ENCODE measurements at regions not wholly inside any gene's neighbourhood (a gene's known extent, or its start where the extent isn't known, plus 50 kb on each side); places are given as distances from the start of the nearest gene placed in this dataset.

- TF ChIP-seq POLR2A (IDR thresholded peaks at IDR 0.05) (no peak), CTCF (IDR thresholded peaks at IDR 0.05) (no peak), POLR2AphosphoS5 (IDR thresholded peaks at IDR 0.05) (no peak), EP300 (IDR thresholded peaks at IDR 0.05; ENCODE audit: low read depth) (no peak)
Measured at GRCh38 chr20:23283096-23283850, 67.3 kb upstream of the NXT1 start.

Data from transverse colon (tissue), 4 donors.